K562 (cell line): ENCODE measurements at regions not wholly inside any gene's neighbourhood (a gene's known extent, or its start where the extent isn't known, plus 50 kb on each side); places are given as distances from the start of the nearest gene placed in this dataset.

Experiments
- ATAC-seq: fragments of 200-7000 bp; cut with Tn5 transposase; 3 replicates; pipeline ENCODE4 v1.9.1; 2020; ENCODE audit warnings: moderate library complexity
- BruUV-seq: library from RNA; stranded (reverse); fragments of 400-500 nt; replicated peaks from 2 replicates; lab custom pipeline; 2021; lab: Mats Ljungman, UMichigan
- CTCF ChIA-PET: fragments of 300-600 bp; formaldehyde crosslinking; extraction: SDS; loops from one replicate; lab custom pipeline; 2021; ENCODE audit warnings: low intra/inter-chr PET ratio; lab: Yijun Ruan, JAX
- POLR2A ChIA-PET: fragments of 300-600, 350-650 bp; sonication (Branson Sonifier 250); formaldehyde crosslinking; extraction: SDS; loops from one replicate; lab custom pipeline; 2021; ENCODE audit warnings: antibody characterized with exemption, inconsistent platforms; lab: Yijun Ruan, JAX
- DNase-seq, 4 experiments: peaks; one replicate each; pipeline versions ENCODE4 v3.0.0 to v3.0.0-alpha.2; 2011 to 2018; ENCODE audit warnings: low spot score in 3 of 4, mixed read lengths in 3 of 4; ENCODE audit errors: extremely low read depth in 1 of 4
- FAIRE-seq: peaks from 2 replicates; lab custom pipeline; 2011; peaks lifted over from hg19 to GRCh38; lab: Jason Lieb, UNC
- H2AFZ ChIP-seq: 2 replicates; pipeline ENCODE4 v1.6.0; 2011; ENCODE audit warnings: low read depth, low read length, control low read depth, inconsistent platforms
- H3K27ac ChIP-seq: fragments of 200-600 bp; 3 replicates; pipeline ENCODE4 v1.8.0; 2011; ENCODE audit warnings: low read depth, mild to moderate bottlenecking, control low read depth, inconsistent platforms, low read length, moderate library complexity, mixed read lengths; ENCODE audit errors: extremely low read depth
- H3K27me3 ChIP-seq, 2 experiments: fragments of 300-600 bp in 1 of 2; 2 replicates in 1 of 2; 3 replicates in 1 of 2; pipeline versions ENCODE4 v1.6.0 to v1.8.0; 2011; ENCODE audit warnings: inconsistent platforms in 2 of 2, low read length in 2 of 2, mild to moderate bottlenecking in 1 of 2, mixed read lengths in 1 of 2, moderate library complexity in 1 of 2; ENCODE audit not compliant: control insufficient read depth in 2 of 2, insufficient read depth in 2 of 2
- H3K36me3 ChIP-seq: fragments of 300-600 bp; 3 replicates; pipeline ENCODE4 v1.8.0; 2011; ENCODE audit warnings: mild to moderate bottlenecking, low read length, inconsistent platforms; ENCODE audit not compliant: control insufficient read depth, insufficient read depth
- H3K4me1 ChIP-seq, 2 experiments: fragments of 200-600 bp in 1 of 2; replicated peaks in 1 of 2; 2 replicates in 1 of 2; 3 replicates in 1 of 2; pipeline versions ENCODE4 v1.5.1 to v1.8.0; 2011; ENCODE audit warnings: inconsistent platforms in 2 of 2, low read length in 2 of 2, mild to moderate bottlenecking in 1 of 2, mixed read lengths in 1 of 2, moderate library complexity in 1 of 2; ENCODE audit not compliant: control insufficient read depth in 2 of 2, insufficient read depth in 2 of 2
- H3K4me2 ChIP-seq: 2 replicates; pipeline ENCODE4 v1.6.1; 2011; ENCODE audit warnings: low read length, control low read depth, inconsistent platforms, mixed read lengths; ENCODE audit not compliant: insufficient read depth
- H3K4me3 ChIP-seq: fragments of 200-600 bp; sonication (generic), shearing (Covaris generic); 2 replicates; pipeline ENCODE4 v1.5.1; 2016; ENCODE audit warnings: control low read depth, inconsistent platforms
- H3K79me2 ChIP-seq: fragments of 200-600 bp; 3 replicates; pipeline ENCODE4 v1.8.0; 2011; ENCODE audit warnings: low read length, inconsistent platforms; ENCODE audit not compliant: control insufficient read depth, insufficient read depth
- H3K9ac ChIP-seq, 2 experiments: 2 replicates each; pipeline versions ENCODE4 v1.6.0 to v1.6.1; 2011; ENCODE audit warnings: low read depth in 2 of 2, low read length in 2 of 2, control low read depth in 1 of 2, inconsistent platforms in 1 of 2, mild to moderate bottlenecking in 1 of 2, mixed read lengths in 1 of 2; ENCODE audit not compliant: insufficient read depth in 1 of 2
- H3K9me1 ChIP-seq: one replicate; pipeline ENCODE4 v1.6.0; 2011; ENCODE audit warnings: inconsistent platforms, mild to moderate bottlenecking, low read length, moderate library complexity; ENCODE audit not compliant: control insufficient read depth, insufficient read depth
- H3K9me3 ChIP-seq: replicated peaks from 2 replicates; pipeline ENCODE4 v1.5.1; 2011; ENCODE audit warnings: low read depth, low read length, inconsistent platforms; ENCODE audit not compliant: control insufficient read depth, insufficient read depth
- H4K20me1 ChIP-seq: replicated peaks from 2 replicates; pipeline ENCODE4 v1.6.1; 2011; ENCODE audit warnings: low read length, inconsistent platforms, mixed read lengths; ENCODE audit not compliant: control insufficient read depth, insufficient read depth
- ARNT ChIP-seq, 2 experiments: fragments of 450-650 bp; IDR thresholded peaks; 2 replicates each; pipeline ENCODE4 v1.6.1; 2016; ENCODE audit warnings: mild to moderate bottlenecking in 1 of 2
- FOXK1 ChIP-seq: sonication (generic); formaldehyde crosslinking; IDR thresholded peaks from 2 replicates; pipeline ENCODE4 v1.8.0; 2022; ENCODE audit warnings: missing genetic modification reagents, mild to moderate bottlenecking, borderline replicate concordance
- HNRNPH1 ChIP-seq: fragments of 200-400 bp; formaldehyde crosslinking; optimal IDR thresholded peaks from 2 replicates; pipeline ENCODE3; 2017; ENCODE audit warnings: low read depth, mild to moderate bottlenecking, low read length, moderate library complexity
- MAFF ChIP-seq: IDR thresholded peaks from 2 replicates; pipeline ENCODE4 v1.6.1; 2012; ENCODE audit warnings: low read length, improper control_type of control experiment
- NONO ChIP-seq, 2 experiments: fragments of 200-400 bp in 1 of 2; fragments of 450-650 bp in 1 of 2; formaldehyde crosslinking in 1 of 2; IDR thresholded peaks; 2 replicates each; pipeline ENCODE4 v1.6.1; 2017; ENCODE audit warnings: low read depth in 2 of 2, mild to moderate bottlenecking in 2 of 2, moderate library complexity in 2 of 2, low read length in 1 of 2
- POLR2A ChIP-seq: fragments of 450-650 bp; conservative IDR thresholded peaks from 2 replicates; pipeline ENCODE4 v1.6.1; 2016
- SNAPC5 ChIP-seq: fragments of 250-450 bp; sonication (Bioruptor Pico); IDR thresholded peaks from 2 replicates; pipeline ENCODE4 v1.8.0; 2021; ENCODE audit warnings: moderate library complexity, mild to moderate bottlenecking, inconsistent platforms
- TCF7 ChIP-seq: sonication (generic); IDR thresholded peaks from 2 replicates; pipeline ENCODE4 v1.6.1; 2016; ENCODE audit warnings: antibody characterized with exemption, borderline replicate concordance
- TCFL5 ChIP-seq: fragments of 250-450 bp; sonication (Bioruptor Pico); conservative IDR thresholded peaks from 2 replicates; pipeline ENCODE4 v1.6.1; 2021; ENCODE audit warnings: mild to moderate bottlenecking, moderate library complexity, matching md5 sums
- TRIM24 ChIP-seq, 2 experiments: fragments of 450-650 bp; IDR thresholded peaks; 2 replicates each; pipeline ENCODE4 v1.6.1; 2016
- ZKSCAN1 ChIP-seq: fragments of 150-350 bp; IDR thresholded peaks from 2 replicates; pipeline ENCODE4 v1.6.1; 2016; ENCODE audit warnings: low read depth, low read length
- ZNF445 ChIP-seq: fragments of 250-450 bp; sonication (Bioruptor Pico); IDR thresholded peaks from 2 replicates; pipeline ENCODE4 v1.4.0; 2020; ENCODE audit warnings: low read depth, mild to moderate bottlenecking, moderate library complexity
- ZZZ3 ChIP-seq: fragments of 450-650 bp; IDR thresholded peaks from 2 replicates; pipeline ENCODE4 v1.6.1; 2016; ENCODE audit warnings: antibody characterized with exemption, mild to moderate bottlenecking, moderate library complexity
- WGBS: fragments of 100-300 bp; shearing (Covaris generic); methylation state at CpG from one replicate; pipeline ENCODE4 v1.1.6; 2016; ENCODE audit warnings: low coverage, mixed read lengths; ENCODE audit not compliant: insufficient coverage; ENCODE audit errors: missing lambda C conversion rate; 5-methylcytosine and 5-hydroxymethylcytosine counted together
- in situ Hi-C: fragments of 300-500 bp; cut with MboI; formaldehyde crosslinking; loops from 4 replicates; pipeline ENCODE4 v1.15.0; 2018; ENCODE audit warnings: inconsistent platforms, mixed read lengths
- intact Hi-C: fragments of 100-400 bp; cut with micrococcal nuclease; formaldehyde crosslinking; loops from 2 replicates; pipeline ENCODE4 v1.14.2; 2022

GRCh38 chr10:124293616-124294449, 124.9 kb downstream of the OAT start:
- Histone ChIP-seq H3K9ac (no peak overlapping the region), H3K27ac (no peak overlapping the region), H3K9me3 (no peaks in the 10 kb centered on the region), H3K4me2 (no peak overlapping the region), H3K9me1 (peaks cover 2% of the 10 kb centered on the region), H2AFZ (no peak overlapping the region), H3K4me3 (no peak overlapping the region), H3K27me3 (peaks cover 0 to 15% of the 10 kb centered on the region in 2 experiments; a peak in 1 of 5 replicates), H3K36me3 (no peaks in the 10 kb centered on the region), H3K4me1 (peaks cover 0 to 6% of the 10 kb centered on the region in 2 experiments; a peak in 1 of 5 replicates), H3K79me2 (no peaks in the 10 kb centered on the region), H4K20me1 (no peaks in the 10 kb centered on the region)
- DNase-seq: no peak
- WGBS: 8% methylated on average over 17 of the region's 22 CpGs
- POLR2A ChIA-PET: no interaction called here
- CTCF ChIA-PET: no interaction called here
- intact Hi-C loops: no loop called here
- FAIRE-seq: no peak
- BruUV-seq: no TSS peak
- no peak for ATAC-seq
- in situ Hi-C loops: no loop called here
- TF ChIP-seq TCFL5 (CRISPR knock-in tag): no peak
- TF ChIP-seq TRIM24 (IDR thresholded peaks at IDR 0.05): no peak
- TF ChIP-seq POLR2A: no peak
- no peak for TF ChIP-seq MAFF
- no peak for TF ChIP-seq ZNF445 (CRISPR knock-in tag)
- no peak for TF ChIP-seq ARNT (IDR thresholded peaks at IDR 0.05)
- TF ChIP-seq TCF7: no peak
- no peak for TF ChIP-seq NONO (IDR thresholded peaks at IDR 0.05; ENCODE audit: low read depth in 2 of 2, low read length in 1 of 2)
- TF ChIP-seq ZZZ3: no peak
- no peak for TF ChIP-seq SNAPC5 (CRISPR knock-in tag)
- TF ChIP-seq ZKSCAN1: no peak
- no peak for TF ChIP-seq HNRNPH1
- TF ChIP-seq FOXK1: no peak
